NCI-H187 (cell line): ENCODE measurements at regions not wholly inside any gene's neighbourhood (a gene's known extent, or its start where the extent isn't known, plus 50 kb on each side); places are given as distances from the start of the nearest gene placed in this dataset.
"Not testable (repeated sequence)": the region's sequence is repeated elsewhere in the genome, so short reads cannot be mapped to it uniquely, and the experiment has no call there.

Experiments
- DNase-seq, 2 experiments: peaks; one replicate each; lab custom pipeline; 2025; lab: John Stamatoyannopoulos, UW

DNA sequence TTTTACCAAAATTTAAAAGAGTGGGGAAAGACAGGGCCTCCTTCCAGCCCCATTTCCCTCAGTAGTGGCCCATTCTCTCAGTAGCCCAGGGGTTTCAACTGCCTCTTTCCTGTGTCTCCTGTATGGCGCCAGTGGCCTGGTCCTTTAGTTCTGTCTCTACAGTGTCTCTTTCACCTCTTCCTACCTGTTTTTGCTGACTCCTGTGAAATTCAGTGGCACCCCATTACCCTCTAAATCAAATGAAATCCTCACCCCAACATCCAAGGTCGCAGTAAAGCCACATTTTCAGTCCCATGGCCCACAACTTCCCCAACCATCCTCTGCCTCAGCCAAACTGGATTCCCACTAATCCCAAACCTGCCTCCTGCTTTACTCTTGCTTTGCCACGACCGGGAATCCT is 200.7 kb downstream of the IPMK start:
- no peak for DNase-seq

DNA sequence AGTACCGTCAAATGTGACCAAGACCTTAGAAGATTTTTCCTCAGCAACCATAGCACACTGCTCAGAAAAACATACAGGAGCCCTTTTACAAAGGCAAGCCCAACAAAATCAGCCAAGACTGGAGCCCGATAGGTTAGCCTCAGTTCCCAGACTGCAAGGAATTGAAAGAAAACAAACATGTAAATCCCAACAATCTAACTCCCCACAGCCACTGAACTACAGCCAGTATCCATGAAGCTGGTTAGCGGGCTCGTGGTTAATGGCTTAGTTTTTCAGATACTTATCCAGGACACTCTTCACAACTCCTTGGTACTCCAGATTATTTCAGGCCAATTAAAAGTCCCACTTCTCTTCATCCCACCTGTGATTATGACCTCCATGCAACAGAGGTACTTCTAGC is 201.6 kb downstream of the IPMK start:
- no peak for DNase-seq

DNA sequence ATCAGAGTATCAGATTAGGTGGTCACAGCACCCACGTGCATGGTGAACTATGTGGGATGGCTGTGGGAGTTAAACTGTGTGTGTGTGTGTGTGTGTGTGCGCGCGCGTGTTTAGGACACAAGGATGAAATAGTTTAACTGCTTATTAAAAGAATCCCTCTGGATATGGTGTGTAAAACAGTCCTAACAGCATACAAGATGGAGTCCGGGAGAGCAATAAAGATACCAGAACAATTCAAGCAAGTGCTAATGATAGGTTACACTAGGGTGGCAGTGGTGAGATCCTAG is 202.2 kb downstream of the IPMK start:
- no peak for DNase-seq

DNA sequence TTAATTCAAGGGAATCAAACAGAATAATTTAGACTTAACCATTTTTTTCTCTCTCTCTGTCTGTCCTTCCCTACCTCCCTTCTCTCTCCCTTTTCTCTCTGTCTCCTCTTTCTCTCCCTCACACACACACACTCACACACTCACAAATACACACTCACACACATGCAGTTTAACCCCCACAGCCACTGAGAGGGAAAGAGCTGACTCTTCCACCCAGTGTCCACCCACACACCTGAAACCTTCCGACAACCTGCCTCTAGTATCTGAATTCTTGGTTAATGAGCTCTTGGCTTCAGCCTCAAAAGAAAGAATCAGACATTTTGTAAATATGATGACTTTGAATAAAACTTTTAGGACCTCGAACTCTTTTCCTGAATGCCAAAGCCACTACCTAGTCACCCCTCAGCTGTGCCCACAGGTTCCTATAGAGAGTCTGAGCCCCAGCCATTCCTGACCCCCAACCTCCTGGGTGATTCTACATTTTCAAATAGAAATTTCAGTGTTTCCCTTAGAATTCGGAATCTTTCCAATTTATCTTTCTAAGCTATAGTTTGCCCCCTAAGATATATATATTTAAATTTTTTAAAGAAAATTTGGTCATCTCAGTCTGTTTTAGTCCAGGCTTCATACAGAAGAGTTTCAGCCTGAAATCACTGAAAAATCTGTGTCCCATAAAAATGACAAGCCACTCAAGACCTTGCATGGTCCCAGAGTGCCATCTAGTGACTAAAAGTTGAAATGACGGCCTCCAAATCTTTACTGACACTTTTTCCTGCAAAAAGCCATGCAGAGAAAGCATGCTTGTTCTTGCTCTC is 202.8 kb downstream of the IPMK start:
- no peak for DNase-seq

DNA sequence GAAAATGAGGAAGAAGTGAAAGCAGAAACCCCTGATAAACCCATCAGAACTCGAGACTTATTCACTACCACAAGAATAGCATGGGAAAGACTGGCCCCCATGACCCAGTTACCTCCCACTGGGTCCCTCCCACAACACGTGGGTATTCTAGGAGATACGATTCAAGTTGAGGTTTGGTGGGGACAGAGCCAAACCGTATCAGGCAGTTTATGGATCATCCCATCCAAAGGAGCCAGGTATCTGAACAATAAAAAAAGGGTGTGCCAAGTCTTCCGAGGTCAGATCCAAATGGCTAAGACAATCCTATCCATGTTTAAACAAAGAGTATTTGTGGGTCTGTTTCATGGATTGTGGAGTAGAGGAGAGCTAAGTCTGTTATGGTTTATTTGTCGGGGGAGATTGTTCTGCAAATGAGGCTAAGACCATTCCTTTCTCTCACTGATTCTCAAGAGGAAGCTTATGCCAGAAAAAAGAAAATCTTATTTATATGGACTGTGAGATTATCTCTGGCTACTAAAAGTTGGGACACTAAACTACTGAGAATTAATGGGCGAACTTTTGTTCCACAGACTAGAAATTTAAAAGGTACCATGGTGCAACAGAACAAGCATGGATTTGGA is 203.7 kb downstream of the IPMK start:
- DNase-seq = no peak

DNA sequence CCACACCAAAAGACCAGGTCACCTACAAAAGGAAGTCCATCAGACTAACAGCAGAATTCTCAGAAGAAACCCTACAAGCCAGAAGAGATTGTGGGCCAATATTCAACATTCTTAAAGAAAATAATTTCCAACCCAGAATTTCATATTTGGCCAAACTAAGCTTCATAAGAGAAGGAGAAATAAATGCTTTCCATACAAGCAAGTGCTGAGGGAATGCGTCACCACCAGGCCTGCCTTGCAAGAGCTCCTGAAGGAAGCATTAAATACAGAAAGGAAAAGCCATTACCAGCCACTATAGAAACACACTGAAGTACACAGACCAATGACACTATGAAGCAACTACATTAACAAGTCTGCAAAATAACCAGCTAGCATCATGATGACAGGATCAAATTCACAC is 209.0 kb downstream of the IPMK start:
- DNase-seq = not testable (repeated sequence)

DNA sequence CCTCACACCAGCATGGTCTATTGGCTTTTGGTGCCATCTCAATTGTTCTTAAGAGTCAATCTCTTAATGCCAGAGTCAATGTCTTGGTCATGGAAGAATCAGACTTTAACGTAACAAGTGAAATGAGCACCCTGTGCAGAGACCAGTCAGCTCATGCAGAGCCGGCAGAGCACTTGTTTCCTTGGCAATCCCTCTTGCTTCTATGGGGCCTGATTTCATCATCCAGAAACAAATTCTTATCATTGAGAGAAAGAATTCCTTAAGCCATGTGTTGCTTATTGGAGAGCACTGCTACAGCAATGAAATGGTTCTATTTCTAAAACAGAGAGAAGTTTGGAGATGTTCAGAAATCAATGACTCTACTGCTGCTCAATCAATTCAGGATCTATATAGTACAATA is 212.8 kb downstream of the IPMK start:
- no peak for DNase-seq

DNA sequence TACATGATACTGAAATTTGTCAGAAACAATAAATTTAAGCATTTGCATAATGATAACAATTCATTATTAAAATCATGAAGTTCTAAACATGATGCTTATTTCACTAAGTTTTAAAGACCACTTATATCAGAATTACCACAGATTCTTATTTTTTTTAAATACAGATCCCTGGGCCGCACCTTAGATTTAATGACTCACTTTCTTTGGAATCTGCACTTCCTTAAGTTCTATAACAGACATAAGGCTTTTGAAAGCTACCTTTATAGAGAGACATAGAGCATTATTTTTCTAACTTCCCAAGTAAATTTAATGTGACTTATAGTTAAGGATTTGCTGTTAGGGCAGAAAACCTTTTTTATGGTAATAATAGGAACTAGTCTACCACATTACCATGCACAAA is 214.9 kb downstream of the IPMK start:
- no peak for DNase-seq

DNA sequence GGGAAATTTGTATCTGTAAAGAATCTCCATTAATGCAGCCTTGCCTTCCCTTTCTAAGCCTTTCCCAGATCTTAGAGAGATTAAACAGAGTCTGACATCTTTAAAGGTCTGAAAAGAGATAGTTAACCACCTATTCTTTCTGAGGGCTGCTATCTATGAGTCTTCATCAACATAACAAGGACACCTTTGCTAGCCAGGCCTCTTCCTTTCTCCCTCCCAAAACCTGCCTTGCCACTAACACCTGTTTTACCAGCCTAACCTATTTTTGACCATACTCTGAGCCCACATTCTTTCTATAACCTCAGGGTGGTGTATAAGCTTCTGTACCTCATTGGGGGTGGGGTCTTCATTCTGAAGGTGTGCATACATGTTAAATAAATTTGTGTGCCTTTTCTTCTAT is 217.1 kb downstream of the IPMK start:
- no peak for DNase-seq

DNA sequence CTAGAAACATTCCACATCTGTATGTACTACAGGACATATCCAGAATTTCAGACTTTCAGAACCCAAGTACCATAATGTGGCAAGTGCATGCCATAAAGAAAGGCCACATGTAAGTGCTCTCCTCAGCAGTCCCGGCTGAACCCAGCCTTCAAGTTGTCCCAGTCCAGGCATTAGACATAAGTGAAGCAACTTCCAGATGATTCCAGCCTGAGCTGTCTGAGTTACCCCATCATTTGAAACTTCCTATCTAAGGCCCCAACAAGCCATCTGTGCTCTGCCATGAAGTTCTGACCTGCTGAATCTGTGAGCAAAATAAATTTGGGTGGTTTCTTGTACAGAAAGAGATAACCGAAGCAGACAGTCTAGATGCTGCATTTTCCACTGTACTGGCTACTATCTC is 218.8 kb downstream of the IPMK start:
- no peak for DNase-seq

DNA sequence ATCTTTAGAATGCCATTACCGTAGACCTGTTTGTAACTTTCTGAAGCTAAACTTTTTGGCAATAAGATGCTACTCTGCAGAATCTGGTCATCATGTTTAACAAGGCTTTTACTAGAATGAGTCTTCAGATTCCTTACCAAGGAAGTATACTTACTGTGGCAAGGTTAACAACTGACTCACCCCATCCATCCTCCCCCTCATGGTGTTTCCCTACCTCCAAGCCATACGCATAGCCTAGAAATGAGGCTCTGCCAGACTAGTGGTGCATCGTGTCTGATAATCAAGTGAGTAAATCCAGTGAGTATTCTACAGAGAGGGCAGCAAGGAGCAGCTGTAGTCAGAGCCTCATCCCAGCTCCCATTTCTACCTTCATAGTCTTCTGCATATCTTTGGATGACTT is 223.6 kb downstream of the IPMK start:
- DNase-seq = no peak

DNA sequence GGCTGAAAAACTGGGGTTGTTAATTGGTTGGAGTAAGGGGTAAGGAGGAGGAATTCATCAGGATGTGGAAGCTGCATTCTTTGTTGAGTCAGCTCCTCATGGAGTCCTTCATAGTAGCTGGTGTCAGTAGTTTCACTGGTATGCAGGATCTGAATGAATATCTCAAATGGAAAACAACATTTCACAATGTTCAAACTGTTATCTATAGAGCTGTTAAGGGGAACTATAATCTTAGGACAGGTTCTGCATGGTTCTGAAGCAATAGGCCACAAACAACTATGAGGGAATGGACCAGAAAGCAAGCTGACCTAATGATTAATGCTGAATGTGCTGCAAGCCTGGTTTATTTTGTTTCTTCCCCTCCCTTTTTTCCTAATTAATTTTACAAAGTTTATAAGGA is 225.8 kb downstream of the IPMK start:
- no peak for DNase-seq

DNA sequence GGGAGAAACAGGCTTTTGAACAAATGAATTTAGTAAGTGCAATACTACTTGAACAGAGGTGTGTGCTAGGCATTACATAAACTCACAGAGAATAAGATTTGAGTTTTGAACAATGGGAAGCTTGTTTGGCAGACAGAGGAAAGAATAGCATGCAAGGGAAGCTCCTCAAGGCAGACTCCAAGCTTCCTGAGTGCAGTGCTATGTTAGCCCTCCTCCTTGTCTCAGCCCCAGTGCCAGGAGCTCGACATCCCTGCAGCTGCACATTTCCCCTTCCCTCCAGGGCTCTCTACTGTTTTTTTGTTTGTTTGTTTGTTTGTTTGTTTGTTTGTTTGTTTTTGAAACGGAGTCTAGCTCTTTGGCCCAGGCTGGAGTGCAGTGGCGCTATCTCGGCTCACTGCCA is 237.5 kb downstream of the IPMK start:
- no peak for DNase-seq

DNA sequence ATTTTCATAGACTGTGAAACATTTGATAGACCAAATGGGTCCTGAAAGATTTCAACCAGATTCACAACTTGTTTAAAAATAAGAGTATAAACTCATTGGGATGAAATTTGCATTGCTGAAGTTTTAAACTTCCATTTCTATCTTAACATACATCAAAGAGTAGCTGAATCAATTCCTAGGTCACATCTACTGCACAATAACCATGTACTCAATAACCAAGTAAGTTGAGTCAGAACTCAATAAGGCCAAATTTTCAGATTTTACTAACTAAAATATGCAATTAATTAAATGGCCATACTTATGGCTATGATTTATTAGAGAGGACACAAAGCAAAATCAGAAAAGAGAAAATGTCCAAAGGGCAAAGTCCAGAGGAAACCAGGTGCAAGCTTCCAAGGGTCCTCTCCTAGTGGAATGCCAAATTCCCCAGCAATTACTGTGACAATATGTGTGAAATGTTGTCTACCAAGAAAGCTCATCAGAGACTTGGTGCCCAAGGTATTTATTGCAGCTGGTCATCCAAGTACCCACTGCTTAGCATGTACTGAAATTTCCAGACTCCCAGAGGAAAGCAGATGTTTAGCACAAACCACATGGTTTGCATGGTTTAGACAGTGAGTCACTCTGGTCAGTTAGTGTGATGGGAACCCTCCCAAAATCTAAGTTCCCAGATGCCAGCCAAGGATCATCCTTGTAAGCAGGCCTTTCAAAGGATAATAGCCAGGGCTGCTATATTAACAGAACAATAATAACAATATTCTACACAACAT is 238.9 kb downstream of the IPMK start:
- no peak for DNase-seq

DNA sequence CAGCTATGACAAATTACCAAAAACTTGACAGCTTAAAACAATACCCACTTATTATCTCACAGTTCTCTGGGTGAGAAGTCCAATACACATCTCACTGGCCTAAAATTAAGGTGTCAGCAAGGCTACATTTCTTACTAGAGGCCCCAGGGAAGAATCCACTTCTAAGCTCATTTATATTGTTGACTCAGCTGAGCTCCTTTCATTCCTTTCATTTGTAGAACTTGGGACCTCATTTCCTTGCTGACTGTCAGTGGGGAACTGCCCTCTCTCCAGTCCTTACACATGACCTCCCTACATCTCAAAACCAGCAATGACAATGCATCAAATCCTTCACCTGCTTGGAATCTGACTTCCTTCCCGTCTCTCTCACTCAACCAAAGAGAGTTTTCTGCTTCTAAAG is 240.3 kb downstream of the IPMK start:
- DNase-seq = no peak

DNA sequence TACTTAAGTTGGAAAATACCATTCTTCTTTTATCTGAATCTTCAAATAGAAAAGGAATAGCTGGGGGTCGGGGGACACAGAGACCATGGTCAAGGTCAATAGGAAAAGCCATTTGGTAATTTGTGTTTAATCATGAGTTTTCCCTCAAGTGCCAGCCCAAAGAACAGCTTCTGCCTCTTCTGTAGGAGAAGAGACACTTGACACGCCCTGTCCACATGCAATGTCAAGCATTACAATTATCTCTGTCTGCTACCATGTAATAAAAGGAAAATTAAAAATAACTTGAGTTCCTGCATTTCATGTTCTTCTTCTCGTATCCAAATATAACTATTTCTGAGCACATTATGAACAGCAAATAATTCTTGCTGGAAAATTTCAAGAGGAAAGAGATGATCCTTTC is 241.7 kb downstream of the IPMK start:
- DNase-seq = no peak

DNA sequence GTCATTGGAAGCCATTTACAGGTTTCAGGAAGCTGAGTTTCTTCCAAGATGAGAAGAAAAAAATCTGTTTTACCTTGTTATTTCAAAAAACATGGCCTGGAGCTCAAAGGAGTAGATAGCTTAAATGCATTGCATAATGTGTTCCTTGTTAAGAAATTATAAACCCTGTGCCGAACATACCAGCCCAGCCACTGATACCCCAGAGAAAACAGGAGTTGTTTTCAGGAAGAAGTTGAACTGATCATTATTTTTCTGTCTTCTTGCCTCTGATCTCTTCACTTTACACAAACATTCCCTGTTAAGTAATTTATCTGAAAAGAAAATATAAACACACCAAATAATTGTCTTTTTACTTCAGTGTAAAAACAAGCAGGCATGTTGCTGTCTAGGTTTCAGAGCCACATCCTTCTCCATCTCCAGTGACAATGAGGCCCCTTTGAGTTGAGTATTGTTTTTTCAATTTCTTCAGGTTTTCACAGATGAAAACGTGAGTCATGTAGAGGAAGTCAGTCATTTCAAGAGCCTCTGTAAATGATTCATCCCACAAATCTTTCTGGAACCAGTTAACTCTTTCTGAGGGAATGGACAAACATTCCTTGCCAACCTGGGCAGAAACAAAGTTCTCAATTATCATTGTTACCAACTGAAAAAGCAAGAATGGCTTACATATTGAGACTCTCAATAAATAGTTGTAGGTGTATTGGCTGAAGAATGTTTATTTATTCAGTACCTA is 244.2 kb downstream of the IPMK start:
- DNase-seq = no peak

DNA sequence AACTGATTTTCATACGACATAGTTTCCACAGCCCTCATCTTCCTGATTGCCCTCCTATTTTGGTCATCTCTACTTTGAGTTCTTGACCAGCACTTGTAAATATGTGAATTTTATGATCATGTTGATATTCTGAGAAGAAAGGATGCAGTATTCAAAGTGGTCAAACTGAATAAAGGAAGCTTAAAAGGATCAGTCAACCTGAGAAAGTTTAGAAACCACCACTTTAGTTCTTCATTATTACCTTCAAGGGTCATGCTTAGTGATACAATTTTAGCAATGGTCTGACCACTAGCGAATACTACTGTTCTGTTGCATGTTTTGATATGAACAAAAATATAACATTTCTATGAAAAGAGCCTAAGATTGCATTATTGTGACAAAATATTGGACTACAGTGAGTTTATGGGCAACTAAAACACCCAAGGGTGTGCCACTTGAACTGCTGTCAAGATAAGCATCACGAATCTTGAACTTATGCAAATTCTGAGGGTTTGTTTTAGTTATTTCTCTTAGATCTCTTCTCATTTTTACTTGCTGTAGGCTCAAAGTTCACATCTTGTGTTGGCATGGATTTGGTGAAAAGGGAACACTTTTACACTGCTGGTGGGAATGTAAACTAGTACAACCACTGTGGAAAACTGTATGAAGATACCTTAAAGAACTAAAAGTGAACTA is 247.7 kb downstream of the IPMK start:
- no peak for DNase-seq

DNA sequence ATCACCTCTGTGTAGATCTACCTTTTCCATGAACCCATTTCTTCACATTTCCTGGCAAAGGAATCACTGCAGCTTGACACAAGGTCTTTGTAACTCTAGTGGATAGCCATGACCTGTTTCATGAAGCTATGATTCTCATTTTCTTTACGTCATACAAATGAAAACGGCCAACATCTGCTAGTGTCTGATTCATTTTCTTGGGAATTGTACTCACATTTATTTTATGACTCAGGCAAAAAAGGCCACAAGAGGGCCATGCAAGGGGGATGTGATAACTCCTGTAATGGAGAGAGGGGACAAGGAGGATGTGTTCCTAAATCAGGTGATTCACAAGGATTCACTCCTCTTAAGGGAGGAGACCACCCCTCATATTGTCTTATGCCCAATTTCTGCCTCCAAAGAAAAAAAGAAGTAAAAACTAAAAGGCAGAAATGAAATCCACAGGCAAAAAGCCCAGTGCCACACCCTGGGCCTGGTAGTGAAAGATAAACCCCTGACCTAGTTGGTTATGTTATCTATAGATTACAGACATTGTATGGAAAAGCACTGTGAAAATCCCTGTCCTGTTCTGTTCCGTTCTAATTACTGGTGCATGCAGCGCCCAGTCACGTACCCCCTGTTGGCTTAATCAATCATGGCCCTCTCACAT is 249.9 kb downstream of the IPMK start:
- DNase-seq = no peak

DNA sequence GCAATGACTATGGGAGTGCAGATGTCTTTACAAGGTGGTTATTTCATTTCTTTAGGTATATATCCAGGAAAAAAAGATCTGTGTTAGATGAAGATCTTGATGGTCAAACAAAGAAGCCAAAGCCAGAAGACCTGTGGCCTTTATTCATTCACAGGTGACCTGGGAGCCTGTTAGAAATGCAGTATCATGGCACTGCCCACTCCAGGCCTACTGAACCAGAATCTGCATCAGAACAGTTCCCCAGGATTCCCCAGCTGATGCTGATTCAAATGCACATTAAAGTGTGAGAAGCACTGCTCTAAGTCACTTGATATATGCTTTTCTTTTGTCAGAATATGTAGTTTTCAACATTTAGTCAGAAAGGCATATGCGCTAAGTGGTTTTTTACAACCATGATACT is 251.1 kb downstream of the IPMK start:
- no peak for DNase-seq

DNA sequence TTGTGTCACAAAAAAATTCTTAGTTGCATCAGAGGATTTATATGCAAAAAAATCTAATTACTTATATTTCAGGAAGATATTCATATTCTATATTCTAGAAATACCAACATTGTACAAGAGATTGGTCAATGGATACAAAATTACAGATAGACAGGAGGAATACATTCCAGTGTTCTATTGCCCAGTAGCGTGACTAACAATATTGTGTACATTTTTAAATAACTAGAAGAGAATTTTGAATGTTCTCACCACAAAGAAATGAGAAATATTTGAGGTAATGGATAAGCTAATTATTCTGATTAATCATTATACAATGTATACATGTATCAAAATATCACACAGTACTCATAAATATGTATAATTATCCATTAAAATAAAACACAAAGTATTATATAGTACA is 253.3 kb downstream of the IPMK start:
- DNase-seq = no peak

DNA sequence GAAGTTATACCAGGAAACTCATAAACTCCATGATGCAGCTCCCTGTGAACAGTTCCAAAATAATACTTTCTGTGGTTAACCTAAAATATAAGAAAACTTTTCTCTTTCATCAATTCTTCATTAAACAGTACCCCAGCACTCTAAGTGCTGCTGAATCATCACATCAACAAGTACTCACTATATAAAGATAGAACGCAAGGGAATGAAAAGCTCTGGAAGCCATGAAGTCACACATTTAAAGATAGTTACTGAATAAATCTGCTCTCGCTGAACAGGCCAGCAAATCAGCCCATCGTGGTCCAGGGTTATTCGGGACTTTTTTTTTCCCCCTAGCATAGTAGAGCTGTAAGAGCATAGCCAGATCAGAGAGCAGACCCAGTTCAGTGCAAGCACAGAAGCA is 254.3 kb downstream of the IPMK start:
- no peak for DNase-seq
